ENCODE measurements at regions not wholly inside any gene's neighbourhood (a gene's known extent, or its start where the extent isn't known, plus 50 kb on each side); places are given as distances from the start of the nearest gene placed in this dataset.
"Not testable (repeated sequence)": the region's sequence is repeated elsewhere in the genome, so short reads cannot be mapped to it uniquely, and the experiment has no call there.

DNA sequence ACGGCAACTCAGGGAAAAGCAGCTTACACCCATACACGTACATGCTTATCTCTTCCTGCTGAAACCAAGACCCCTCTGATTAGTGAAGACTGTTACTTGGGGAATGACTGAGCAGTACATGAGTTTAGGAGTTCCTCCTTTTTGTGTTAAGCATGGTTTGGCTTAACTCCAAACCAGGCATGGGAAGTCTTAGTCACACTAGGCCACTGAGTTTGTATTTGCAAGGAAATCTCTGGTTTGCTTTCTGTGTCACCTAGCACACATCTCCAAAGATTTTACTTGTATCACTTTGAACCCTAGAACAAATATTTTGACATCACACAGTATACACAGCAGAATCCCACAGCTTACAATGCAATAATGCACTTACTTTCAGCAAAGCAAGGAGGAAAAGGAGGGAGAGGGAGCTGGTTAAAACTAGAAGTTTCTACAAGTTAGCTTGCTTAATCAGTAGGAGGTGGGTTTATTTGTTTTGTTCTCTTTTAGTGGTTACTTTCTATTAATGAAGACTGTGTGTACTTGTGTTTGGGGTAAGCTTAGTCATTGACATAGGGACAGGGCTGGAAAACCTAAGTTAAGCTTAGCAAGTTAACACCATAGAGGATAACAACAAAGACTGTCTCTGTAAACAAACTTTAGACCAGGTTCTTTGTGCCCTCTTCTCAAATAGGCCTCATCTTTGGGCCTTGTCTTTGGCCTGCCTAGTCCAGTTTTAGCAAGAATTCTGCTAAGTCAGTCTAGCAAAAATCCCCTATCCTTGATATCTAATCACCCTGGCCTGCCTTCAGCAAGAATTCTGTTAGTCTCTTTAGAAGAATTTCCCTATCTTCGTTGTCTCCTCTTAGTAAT lies 219.4 kb downstream of the MREG start:
- no peak for DNase-seq

DNA sequence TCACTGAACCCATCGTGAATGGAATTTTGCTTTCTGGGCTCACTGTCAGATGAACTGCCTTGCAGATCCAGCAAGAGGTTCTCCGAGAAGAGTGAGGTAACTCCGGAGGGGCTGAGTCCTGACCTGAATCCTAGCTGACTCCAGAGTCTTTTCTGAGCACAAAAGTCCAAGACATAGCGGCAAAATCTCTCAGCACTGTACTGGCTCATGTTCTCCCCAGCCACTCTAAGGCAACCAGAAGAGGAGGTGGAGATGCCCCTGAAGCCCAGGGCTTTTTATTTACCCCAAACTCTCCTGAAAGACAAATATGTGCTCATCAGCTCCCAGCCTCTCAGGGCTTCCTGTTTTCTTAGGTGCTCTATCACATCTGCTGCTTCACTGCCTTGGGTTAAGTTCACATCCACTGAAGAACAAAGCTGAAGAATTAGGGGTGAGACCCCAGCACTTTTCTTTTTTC lies 221.8 kb downstream of the MREG start:
- no peak for DNase-seq

DNA sequence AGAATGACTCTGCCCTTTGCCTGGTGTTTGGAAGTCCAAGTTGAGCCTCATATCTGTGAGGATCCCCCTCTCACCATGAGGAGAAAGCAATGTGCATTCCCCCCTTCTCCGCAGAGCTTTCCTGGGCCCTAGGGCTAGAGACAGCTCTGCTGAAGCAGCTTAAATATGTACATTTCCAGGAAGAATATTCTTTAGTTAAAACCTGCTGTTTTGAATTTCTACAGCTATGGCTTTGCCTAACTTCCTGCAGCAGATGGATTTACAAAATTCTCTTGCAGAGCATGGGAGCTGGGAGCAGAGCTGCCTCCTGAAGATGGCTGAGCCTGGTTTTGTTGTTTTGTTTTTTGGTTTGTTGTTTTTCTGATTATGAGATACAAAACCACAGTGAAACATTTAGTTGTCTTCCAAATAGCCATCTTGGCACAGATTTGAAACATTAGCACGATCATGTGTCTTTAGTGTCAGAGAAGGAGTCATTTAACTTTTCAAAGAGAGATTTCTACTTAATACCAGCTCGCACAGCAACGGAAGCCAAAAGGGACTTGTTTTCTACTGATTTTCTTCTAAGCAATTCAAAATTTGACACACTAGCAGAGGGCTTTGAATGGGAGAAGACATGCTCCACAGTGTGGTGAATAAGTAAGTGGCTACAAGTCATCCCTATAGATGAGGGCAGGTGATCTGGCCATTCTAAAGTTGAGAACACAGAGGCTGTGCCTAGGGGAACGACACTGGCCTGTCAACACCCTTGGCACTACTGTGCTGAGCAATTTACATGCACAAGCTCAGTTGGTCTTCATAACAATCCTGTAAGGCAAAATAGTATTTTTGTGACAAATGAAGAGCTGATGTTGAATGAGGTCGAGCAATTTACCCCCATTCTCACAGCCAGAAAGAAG lies 222.6 kb downstream of the MREG start:
- no peak for DNase-seq

DNA sequence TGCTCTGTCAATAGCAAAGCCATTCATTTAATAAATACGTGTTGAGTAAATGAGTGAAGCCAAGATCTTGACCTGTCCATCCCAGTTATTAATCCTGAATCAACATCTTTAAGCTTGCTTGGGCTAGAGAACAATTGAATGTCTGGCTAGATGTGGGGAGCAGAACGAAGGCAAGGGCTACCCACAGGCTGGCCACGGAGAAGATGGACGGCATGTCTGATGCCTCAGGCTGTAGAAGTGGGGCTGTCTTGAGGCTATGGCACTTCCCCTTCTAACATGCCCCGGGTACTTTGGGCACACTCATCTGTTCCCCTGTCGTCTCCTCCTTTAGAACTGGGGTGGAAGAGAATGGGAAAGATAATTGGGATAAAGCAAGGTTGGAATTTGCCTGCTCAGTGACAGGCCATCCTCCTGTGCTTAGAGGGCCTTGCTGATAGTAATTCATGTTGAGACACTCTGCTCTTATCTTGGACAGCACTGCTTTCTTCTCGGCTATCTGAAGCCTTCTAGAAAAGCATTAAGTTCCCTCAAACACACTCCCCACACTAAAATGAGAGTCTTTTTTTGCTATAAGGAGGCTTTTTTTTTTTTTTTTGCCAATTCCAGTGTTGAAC lies 225.7 kb downstream of the MREG start:
- no peak for DNase-seq

DNA sequence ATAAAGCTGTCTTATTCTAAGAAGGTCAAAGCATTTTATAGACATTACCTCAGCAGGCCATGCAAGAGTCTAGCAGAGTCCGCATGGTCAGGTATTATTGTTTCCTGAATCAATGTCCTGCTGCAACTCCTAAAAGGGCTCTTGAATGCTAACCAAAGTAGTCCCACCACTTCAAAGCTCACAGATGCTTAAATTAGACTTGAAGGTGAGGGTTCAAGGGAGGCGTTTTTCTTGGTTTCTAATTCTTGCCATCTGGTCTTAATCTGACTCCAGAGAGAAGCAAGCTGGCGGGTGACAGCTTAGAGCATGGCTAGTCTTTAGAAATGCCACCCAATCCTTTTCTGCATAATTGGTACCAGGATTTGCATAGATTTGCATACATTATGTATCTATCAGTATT lies 226.3 kb downstream of the MREG start:
- DNase-seq = no peak

DNA sequence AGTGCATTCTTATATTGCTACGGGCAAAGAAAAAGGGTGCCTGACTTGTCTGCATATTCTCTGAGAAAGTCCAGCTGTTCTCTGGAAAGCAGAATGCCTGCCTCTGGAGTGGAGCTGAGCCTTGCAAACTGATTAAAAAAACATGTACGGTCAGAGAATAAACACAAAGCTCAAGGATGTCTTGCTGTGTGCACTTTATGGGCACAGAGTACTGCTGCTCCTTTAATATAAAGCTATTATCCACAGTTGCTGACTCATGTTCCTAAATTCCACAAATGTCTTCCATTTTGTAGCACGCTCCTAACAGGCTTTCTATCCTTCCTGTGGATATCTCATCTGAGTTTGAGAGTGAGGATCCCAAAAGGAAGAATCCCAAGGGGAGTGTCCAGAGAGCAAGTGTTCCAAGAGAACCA lies 229.0 kb downstream of the MREG start:
- DNase-seq = no peak

DNA sequence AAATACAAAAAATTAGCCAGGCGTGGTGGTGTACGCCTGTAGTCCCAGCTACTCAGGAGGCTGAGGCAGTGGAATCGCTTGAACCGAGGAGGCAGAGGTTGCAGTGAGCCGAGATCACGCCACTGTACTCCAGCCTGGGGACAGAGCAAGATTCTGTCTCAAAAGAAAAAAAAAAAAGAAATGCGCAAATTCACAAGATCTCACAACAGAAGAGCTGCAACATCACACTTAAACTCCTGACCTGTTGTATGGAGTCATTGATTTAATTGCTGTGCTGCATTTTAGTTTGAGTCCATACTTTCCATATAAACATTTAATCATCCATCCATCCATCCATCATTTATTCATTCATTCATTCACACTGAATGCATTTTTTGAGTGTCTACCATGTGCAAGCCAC lies 229.7 kb downstream of the MREG start:
- DNase-seq = not testable (repeated sequence)

DNA sequence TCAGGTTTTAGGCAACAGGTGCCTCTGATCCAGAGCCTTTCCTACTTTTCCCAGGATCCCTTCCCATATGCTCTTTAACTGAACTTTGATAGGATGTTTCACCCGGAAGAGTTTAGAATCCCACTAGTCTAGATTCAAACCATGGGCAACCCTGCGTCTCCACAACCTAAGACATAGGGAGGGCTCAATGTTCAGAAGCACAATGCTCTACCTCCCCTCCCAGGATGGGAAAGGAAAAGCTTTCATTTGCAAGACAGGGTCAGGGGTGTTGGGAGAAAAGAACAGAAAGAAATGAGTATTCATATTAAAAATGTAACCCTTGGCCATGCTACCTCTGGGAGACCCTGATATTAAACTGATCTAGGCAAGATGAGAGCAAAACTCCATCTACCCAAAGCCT lies 230.4 kb downstream of the MREG start:
- DNase-seq = no peak

DNA sequence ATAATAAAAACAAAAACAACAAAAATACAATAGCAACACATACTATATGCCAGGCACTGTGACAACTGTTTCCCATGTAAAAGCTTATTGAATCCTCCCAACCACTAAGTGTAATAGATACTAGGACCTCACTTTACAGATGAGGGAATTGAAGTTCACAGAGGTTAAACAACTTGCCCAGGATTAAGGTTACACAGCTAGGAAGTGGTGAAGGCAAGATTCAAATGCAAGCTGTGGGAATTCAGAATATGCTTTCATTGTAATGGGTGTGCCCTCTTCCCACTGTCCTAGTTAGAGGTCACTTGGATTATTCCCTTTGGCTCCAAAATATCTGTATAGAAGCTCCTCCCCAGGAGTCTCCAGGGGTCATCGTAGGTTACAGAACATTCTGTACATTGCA lies 231.1 kb downstream of the MREG start:
- no peak for DNase-seq

DNA sequence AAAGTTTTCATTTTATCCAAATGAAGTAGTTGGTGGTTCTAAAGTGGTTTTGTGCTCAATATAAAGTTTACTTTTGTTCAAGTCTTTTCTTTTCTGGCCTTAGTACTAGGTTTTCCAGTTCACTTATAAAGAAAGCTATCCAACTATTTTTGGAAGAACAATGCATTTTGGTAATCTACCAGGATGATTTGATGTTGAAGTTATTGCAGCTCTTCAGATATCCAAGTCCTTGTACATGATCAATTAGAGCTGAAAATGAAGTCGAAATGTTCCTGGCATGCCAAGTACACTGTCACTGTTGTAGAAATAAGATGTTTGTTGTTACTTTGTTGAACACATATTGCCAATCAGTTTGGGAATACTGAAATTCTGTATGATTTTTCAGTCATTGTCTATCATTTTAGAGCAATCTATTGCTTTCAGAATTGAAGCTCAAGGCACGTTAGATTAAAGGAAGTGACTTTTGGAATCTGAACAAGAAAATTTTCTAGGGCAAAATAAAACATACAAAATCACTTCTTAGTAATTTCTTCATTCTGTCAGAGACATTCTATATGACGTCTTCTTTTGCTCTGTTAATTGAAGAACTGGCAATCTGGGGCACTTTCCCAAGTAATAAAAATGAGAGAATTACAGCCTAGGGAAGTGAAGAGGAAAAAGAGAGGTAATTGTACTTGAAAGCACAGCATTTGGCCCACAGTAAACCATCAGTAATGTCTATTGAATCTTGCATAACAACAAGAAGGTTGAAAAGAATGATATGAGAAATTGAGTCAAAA lies 232.3 kb downstream of the MREG start:
- no peak for DNase-seq

DNA sequence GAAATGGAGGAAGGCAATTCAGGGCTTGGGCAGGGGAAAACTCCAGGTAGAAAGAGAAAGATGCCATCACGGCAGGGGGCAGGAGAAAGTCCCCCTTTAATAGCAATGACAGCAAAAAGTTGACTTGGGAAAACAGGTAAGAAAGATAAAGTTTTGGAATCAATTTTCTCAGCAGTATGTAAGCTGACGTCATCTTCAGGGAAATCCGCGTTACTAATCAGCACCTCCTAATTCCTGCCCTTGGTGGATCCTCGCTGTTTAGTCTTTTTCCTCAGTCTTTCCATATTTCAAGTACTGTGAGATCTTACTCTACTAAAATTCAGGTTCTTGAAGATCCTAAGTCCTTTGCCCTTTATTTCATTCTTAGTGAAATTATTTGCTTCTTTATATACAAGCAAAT lies 233.0 kb downstream of the MREG start:
- no peak for DNase-seq

DNA sequence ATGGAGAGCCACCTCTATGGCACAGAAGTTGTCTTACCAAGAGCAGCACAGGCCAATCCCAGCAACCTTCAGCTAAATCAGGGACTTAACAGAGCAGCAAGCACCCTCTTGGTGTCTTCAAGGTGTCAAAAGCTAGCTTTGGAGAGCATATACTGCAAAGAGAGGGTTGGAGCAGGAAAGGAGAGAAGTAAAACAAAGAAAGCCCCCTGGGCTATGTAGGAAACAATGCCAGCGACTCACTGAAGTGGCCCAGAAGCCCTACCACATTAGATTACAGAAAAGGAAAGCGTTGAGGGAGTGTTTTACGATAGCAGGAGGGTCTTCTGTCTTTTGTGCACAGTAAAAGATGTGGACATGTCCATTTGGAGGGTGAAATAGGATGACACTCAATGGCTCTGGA lies 233.4 kb downstream of the MREG start:
- no peak for DNase-seq

DNA sequence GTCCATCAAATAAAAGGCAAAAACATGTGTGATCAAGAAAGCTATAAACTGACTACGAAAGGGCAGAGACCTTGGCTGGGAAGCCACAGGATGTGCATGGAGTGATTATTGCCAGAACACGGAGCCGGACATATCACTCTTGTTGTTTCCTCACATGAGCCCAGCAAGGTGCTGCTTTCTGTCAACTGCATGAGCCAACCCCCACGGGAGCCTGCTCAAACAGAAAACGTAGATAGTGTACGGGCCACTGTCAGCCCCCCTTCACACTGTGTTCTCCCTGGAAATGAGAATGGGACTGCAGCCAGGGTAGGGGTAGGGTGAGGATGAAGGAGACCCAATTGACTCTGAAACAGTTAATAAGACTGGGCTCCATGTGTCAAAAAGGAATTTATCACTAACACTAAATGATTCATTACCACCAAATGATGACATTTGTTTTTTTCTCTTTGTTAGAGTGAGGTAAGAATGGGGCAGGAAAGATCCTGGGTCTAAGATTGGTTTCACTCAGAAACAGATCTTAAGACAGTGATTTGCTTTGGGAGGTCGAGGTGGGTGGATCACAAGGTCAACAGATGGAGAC lies 235.8 kb downstream of the MREG start:
- DNase-seq = no peak

DNA sequence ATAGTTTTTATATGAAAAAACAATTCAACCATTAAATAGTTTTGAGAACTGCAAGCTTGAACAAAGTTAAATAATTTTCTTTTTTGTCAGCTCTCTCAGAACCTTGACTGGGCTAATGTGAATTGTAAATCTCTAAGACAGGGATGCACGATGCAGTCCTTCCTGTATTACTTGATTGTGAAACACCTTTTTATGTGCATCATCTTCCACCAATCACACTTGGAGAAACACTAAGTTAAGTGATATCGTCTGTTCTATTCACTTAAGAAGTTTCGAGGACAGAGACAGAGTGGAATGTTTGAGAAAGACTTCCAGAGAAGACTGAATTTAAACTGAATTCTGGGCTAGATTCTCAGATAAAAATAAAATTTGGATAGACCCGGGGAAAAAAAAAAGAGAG lies 238.2 kb downstream of the MREG start:
- no peak for DNase-seq

DNA sequence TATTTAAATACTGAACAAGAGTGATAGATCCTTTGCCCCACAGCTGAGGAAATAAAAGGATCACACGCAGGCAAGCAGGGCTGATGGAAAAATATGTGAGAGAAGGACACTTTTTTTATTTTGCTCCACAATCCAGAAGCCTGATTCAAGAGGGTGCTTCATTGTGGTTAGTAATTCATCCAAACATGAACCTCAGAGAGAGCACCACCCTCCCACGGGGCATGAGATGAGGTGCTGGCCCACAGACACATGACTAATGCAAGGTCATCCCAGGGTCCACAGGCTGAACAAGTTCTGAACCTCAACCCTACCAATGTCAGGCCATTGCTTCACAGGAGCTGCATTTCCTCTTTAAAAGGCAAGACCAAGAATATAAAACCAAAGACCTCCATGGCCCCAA lies 239.6 kb downstream of the MREG start:
- no peak for DNase-seq

DNA sequence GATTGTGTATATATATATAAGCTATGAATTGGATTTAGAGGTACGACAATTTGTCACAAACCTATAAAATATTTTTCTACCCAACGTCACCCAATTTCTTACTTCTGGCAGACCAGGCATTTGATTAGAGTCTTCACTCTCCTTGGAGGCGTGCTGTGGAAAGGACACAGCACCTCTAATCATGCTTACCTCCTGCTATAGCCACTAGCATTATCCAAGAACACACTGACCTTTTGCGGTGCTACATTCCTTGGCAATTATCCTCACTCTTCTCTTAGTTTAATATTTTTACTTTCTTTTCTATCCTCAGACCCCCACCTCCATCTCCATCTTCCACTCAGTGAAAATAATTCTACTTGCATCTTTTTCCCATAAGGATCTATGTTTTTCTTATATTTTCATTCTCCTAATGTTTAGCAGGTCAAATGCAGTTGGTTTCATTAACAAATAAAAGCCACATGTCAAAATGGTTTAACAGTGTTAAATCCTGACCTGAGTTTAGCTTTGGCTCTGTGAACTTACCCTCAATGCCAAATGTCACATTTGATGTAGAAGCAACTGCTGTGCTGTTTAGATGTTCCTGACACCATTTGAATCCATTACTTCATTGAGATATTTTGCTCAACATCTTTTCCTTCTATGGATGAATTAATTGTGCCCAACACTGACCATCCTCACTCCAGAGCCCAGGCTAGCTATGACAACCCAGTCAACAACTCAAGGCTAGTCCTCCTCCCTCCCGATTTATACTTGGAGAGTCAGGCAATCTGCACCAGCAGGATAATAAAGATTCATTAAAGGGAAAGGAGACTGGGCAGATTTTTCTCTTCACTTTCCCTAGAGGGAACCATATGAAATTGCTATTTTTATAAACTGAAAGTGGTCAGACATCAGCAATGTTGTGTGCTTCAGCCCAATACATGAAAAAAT lies 240.5 kb downstream of the MREG start:
- no peak for DNase-seq

DNA sequence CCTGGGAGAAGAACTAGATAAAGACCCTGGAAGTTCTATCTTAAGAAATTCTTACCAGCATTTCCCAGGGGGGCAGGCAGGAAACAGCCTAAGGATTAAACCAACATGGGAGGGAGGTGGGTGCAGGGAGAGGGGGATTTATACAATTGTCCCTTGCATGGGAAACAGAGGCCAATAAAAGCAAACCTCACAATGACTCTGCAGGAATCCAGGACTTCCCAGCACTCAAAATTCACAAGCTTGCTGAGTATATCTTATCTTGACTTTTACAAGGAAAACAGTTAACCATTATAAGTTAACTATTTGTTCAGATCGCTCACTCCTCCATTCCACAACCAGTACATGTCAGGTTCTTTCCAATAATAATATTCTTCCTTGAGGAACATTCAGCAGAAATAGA lies 241.3 kb downstream of the MREG start:
- no peak for DNase-seq

DNA sequence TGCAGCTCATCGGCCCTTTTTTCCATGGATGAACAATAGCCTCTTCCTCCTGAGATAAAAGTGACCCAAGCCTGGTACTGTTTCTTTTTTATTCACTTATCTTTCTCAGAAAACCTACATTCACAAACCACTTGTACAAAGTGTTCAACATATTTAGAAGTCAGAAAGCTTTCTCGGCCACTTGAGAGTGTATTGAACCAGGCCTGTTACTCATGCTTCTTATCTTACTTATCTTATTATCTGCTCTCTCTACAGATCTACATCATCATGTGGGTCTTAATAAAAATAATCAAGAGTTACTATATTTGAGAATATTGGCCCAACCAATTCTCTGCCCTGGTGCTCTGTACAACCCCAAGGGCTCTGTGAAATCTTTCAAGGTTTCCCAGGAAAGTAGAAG lies 242.1 kb downstream of the MREG start:
- no peak for DNase-seq

DNA sequence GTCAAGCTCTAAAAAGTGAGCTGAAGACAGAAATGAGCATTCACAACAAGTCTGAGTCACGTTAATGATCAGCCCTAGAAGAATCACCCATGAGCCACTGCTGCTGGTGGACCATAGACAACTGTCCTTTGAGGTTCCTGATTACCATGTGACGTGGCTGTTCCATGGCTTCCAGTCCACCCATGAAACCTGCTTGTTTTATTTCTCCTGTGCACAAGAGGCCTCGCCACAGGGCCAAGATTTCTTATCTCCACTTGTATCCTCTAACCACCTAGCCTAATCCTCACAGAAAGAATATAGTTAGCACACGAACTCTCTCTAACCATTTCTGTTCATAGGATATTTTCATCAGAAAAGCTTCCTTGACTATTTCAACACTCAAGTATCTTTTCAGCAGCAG lies 242.7 kb downstream of the MREG start:
- DNase-seq = no peak

DNA sequence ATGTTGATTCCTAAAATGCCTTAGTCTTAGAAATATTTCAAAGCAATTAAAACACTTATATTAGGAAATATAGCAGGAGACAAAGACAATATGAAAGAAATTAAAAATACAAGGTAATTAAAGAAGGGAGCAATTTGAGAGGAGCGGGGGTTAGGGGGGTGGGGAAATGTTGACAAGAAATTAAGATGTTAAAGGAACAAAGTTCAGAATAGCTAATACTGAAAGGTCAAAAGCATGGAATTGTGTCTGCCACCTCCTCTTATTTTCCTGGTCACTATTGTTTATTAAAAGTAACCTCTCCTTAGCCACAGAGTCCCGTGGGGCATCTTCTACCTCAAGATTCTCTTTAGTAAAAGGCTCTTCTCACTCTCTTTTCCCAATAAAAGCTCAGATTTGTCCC lies 244.1 kb downstream of the MREG start:
- no peak for DNase-seq

DNA sequence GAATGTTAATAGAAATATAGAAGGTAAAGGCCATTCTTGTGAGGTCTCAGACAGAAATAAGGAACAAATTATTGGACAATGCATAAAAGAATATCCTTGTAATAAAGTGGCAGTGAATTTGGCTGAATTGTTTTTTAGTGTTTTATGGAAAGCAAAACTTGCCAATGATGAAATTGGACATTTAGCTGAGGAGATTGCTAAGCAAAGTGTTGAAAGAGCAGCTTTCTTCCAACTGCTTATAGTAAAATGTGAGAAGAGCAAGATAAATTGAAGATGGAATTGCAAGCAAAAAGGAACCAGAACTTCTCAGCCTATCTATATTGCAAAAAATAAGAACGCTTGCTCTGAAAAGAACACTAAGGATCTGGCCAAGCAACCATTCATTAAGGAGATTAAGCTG lies 245.7 kb downstream of the MREG start:
- DNase-seq = no peak
